HG02798 (cell line): ENCODE measurements at regions not wholly inside any gene's neighbourhood (a gene's known extent, or its start where the extent isn't known, plus 50 kb on each side); places are given as distances from the start of the nearest gene placed in this dataset.

Source experiments
- ATAC-seq: cut with Tn5 transposase; IDR thresholded peaks from one replicate; pipeline ENCODE4 v1.9.1; 2021; ENCODE audit warnings: mild to moderate bottlenecking; ENCODE audit not compliant: unreplicated experiment, poor library complexity

DNA sequence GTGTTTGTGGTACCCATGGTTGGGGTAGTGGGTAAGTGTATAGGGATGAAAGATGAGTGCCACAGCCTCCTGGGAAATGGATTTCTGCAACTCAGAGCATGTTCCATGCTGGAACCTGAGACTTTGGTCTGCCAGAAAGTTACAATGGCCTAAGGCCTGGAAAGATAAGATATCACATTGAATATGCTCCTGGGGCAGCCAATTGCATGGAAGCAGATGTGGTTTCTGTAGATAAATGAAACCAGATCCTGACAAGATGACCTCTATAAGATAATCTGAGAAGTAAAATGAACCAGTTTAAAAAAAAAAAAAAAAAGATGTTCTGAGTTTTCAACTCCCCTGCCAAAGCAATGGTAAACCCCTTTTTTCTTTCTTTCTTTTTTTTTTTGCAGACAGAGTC, 91.4 kb upstream of the NCK2 start:
- ATAC-seq = no peak

DNA sequence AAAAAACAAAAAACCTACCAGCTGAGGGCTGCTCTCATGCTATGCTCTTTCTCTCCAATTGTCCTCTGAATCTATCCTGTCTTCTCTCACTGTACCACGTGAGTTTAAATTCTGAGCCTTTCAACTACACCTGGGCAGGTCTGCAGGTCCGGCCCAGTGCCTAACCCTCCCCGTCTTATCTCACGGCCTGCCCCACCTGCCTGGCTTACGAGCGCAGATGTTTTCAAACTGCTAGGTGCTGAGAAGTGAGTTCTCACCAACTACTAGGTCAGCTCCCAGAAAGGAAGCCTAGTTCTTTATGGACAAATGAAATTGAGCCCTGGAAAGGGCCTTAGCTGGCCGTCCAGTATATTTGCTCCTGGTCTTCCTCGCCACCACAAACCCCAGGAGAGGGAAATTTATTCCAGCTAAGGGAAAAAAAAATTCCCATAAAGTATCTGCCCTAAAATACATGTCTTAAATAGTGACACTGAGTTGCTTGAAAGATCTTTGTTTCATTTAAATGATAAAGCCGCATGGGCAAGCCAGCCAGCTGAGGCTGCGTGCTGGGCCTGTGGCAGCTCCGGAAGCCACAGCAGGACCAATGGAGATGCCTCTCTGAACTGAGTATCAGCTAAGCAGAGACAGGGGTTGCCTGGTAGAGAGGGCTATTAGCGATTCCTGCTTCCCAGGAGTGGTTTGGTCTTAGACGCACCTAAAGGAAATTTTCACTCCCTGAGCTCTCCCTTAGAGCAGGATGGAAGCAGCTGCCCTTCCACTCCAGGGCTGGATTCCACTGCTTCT, 92.5 kb upstream of the NCK2 start:
- no peak for ATAC-seq

DNA sequence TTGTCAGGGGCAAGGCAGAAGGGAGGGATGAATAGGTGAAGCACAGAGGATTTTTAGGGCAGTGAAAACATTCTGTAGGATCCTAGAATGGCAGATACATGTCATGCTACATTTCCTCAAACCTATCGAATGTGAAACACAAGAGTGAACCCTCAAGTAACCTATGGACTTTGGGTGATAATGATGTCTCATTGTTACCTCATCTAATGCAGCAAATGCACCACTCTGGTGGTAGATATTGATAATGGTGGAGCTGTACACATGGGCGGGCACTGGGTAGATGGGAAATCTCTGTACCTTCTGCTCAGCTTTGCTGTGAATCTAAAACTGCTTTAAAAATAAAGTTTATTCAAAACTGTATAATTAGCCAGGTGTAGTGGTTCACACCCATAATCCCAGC, 95.2 kb upstream of the NCK2 start:
- no peak for ATAC-seq

DNA sequence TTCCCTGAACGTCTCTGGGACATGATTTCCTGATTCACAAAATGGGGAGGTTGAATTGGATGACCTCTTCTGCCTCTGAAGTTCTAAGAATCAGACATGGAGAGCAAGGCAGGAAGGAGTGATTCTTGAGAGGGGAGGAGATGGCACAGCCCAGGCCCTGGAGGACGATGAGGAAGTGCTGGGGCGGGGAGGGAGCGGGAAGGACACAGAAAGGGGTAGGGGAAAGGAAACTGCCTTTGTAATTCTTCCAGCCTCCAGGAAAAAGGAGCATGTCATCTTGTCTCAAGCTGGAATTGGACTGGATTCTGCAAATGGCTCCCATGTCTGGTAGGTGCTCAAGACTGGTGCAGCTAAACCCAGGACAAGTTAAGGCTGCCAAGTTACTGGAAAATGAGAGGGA, 97.0 kb upstream of the NCK2 start:
- no peak for ATAC-seq

DNA sequence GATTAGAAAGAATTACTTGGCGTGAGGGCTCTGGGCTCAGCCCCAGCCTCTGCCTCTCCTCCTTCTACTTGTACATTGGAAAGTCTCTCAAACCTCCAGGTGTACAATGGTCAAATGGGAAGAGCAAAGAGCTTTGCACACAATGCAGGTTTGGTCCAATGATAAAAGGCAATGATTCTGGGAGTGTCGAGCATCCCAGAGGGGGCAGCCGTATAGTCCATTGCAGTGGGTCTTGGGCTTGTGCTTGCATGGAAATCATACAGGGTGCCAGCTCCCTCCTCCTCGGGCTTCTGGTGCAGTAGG, 98.0 kb upstream of the NCK2 start:
- ATAC-seq = no peak

DNA sequence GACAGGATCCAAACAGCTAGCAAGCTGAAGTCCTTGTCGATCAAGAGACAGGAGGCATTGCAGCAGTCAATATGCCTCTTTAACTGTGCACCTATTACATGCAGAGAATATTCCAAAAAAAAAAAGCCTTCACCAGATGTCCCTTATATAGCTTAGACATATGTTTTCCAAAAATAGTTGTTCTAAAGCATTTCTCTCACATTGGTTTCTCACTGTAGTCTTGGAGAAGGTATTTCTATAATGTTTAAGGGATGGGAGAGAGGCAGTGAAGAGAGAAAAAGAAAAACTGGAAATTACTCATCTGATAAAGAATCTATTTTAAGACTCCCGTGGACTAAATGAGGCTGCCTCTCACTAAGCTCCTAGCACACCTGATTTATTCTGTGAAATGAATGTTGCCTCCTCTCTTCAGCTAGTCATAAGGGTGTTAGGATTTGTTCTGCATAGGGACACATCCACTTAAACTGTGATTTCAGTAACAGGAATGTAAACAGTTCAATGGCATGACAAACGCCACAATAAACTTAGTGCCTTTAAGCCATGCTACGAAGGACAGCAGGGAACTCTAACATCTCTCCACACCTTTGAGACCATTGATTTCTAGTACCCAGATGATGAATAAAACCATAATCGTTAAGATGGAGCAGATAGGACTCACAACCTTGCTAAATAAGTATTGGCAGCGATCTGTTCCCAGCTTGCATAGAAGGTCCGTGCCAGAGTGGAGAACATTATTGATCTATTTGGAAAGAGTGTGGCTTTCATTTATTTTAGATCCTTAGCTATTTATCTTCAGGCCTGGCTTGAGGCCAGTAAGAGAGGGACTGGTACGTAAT, 98.6 kb upstream of the NCK2 start:
- ATAC-seq = no peak

DNA sequence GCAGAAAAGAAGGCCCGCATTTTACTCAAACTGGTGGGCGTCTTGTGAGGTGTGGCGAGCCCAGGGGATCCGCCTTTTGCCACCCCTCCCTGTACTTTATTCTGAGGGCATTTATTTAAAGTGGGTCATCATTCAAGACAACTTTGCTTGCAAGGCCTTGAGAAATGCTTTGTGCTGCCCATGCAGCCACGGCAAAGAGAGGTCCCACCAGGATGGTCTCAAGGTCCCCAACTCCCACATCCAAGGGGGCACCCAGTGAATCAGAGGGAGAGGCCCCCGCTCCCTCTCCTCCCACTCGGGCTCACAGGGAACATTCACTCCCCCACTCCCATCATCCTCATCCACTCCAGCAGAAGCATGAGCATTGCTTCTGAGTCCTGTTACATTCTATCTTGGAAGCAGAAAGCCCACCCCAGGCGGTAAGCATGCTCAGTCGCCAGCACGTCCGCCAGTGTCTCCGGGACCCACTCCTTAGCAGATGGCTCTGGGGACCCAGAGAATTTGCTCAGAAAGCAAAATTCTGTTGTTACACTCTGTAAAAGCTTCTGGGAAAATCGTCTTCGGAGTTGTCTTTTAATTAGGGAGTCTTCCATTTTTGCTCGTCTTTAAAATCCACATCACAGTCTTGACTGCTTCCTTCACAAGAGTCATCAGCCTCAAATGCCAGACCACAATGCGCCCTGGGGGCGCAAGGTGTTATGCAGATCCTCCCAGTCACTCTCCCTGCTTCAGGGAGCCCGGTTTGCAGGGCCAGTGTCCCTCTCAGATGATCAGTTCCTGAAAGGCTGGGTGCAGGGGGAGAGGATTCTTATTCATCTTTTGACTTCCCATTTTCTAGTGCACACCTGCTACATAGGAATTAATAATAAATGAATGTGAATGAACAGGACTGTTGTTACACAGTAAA, 99.4 kb upstream of the NCK2 start:
- no peak for ATAC-seq

DNA sequence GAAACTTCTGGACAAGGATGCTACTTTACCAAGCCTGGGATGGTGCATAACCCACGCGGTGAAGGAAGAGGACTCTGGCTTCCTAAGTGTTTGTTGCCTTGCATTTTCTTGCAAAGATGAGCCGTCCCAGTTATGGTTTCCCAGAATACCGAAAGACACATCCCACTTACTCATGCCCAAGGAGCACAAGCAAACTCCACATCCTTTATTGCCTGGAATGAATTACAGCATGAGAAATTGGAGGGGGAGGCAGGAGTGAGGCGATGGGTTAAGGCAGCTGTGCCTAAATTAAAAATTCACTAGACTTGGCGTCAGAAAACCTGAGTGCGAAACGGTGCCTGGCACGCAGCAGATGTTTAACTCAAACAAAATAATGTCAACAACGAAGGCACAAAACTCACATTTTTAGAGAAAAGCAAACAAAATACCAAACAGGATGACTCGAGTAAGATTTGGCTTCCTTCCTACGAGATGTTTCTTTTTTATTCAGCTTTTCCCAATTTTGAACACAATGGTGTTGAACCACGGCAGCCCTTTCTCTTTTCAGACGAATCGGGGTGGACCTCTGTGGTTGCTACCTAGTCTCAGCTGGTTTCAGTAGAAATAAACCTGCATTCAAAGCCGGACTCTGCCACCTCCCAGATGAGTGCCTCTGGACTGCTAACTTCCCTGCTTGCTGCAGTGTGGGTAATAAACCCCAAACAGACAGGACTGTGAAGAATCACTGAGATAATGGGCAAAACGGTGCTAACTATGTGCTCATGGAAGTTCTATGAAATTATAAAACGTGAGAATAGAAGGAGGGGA, 100.3 kb upstream of the NCK2 start:
- no peak for ATAC-seq

DNA sequence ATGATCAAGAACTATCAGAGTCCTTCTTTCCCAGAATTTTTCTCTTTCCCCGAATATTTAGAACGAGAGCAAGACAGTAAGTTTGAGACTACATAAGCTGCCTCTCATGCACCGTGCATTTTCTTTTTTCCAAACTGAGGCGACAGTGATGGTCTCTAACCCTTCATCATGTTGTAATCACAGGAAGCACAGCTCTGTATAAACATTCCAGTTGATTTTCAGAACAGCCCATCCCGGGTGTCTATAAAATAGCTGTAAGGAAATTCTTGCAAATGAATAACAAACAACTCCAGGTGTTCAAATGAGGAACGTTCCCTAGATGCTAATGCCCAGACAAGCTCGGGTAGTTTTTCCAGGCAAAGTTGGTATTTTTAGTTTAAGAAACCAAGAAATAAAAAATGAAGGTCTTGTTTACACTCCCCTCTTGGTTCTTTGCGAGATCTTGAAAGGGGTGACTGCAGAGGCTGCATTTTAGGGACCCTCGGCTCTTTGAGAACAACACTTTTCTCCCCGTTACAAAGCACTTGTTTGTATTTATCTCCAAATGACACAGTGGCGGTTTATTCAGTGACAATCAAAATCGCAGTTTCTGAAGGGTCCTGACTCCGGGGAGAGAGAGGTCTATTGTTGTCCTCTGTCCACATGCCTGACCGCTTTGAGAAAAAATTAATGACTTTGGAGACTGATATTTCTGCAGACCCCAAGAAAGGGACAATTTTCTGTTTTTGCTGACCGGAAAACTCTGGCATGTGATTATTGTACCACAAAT, 101.1 kb upstream of the NCK2 start:
- ATAC-seq = no peak

DNA sequence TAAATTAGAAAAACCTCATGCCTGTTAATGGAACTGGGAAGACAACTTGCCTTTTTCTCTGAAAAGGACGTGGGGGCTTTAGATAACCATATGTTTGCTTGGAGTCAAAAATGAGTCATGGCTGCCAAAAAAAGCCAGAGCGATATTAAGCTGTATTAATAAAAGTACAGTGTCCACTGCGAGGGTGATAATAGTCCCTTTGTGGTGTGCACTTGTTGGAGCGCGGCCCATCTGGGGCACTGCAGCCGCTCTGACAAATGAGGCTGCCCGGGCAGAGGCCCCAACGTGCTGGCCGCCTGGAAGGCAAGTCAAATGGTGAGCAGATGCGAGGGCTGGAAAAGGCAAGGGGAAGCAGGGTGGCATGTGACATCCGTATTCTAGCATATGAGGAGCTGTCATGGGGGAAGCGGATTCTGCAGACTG, 103.3 kb upstream of the NCK2 start:
- ATAC-seq = no peak

DNA sequence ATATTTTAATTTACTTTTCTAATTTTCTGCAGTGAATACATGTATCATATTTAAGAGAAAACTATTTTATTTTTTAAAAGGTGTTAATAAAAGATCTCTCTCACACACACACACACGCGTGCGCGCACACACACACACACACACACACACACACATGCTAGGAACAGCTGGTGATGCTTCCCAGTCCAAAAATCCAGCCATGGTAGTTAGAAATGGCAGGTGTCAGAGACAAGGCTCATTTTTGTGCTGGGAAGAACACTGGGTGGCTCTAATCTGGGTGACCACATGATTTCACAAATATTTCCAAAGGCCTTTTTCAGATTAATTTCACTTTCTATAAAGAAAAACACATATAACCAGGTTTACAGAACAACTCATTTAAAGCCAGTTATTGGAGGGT, 104.5 kb upstream of the NCK2 start:
- no peak for ATAC-seq

DNA sequence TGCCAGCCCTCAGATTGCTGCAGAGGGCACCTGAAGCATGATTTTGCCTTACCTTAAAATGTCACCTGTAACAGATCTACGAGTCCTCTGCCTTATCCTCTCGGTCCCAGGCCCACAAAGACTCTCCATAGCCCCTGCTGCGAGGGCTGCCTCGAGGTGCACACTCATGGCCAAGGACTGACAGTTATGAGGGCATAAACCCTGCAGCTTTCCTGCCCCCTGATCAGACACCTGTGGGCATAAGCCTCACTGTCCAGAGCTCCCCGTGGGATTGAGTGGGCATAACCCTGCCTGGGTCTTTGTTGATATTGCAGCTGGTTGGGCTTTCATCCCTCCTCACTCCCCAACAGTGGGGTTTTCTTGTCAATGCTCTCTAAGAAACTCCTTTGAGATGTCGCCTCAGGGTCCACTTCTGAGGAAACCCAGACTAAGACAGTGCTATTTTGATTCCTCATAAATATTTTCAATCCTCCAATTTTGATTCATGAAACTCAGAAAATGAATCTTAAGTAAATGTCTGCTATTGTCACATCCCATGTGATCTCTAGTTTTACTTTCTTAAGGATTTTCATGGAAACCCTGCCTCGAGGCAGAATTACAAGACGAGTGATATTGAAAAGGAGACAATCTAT, 108.5 kb upstream of the NCK2 start:
- no peak for ATAC-seq

DNA sequence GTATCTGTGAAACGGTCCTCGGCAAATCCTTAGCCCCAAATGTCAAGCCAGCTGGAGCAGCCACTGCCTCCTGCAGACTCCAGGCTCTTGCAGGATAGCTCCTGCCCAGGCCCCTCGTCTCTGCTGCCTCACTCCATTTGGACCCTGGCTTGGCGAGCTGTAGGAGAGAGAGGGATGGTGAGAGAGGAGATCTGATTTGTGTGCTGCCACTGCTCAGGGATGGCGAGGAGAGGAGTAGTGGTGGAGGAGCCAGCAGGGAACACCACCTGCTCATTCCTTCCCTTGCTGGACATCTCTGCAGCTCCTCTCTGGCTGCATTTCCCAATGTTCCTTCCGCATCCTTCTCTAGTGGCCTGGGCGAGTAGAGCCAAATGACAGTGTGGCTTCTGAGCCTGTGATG, 109.1 kb upstream of the NCK2 start:
- ATAC-seq = no peak

DNA sequence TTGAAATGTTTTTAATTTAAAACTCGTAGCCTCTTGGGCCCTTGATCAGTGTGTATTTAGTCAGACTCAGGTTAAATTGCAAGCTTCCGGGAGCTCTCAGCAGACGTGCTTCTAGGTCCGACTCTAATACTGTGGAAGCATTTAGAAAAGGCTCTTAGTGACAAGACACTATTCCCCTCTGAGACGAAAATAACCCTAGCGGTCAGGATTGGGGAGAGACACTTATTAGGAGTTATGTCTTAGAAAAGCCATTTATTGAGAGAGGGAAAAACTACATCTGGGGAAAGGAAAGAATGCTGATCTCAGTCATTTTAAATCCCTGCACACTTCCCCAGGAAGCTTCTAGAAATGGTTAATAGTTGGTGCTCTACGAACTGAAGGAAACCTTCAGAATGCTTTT, 110.5 kb upstream of the NCK2 start:
- ATAC-seq = no peak

DNA sequence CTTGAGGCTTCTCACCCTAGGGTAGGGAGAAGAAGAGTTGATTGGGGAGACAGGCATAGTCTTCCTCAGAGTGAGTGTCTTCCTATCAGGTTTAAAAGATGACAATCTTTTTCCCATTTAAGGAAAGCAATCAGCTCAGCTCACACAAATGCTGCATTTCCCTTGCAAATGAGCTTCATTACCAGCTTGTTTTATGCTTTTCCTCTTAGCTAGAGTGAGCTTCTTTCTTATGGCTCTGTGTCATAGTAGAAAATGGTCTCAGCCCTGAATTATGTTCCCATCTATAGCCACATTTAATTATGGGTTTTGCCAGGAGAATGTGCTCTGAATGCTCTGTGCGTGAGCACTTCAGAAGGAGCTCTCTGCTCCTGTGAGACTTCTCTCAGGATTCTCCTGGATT, 112.8 kb upstream of the NCK2 start:
- no peak for ATAC-seq

DNA sequence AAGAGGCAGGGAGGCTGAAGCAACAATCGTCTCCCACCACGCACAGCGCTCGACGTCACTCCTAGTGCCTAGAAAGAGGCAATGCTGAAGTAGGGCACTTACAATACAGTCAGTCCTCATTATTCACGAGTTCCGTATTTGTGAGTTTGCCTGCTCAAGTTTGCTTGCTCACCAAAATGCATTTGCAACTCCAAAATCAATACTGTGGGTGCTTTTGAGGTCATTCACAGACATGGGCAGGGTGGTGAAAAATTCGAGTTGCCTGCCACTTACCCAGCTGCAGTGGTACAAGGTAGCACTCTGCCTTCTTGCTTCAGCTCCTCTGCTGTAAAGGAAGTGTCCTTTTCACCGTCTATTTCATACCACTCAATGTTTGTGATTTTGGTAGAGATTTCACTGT, 113.7 kb upstream of the NCK2 start:
- no peak for ATAC-seq

DNA sequence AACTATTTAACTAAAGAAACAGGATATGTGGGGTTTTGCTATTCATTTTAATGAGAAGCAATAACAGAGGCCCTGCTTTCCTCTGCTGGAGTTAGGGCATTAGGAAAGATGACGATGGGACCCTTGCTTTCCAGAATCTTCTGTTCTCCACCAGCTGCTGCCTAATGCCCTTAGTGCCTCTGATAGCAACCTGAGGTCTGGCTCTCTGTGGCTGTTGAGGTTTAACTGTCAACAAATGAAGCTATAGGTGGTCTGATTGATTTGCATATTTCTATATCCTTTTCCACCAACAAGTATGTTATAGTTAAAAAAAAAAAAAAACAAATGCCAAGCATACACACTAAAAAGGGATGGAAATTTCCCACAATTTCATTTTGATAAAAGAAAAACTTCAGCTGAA, 115.1 kb upstream of the NCK2 start:
- ATAC-seq = no peak

DNA sequence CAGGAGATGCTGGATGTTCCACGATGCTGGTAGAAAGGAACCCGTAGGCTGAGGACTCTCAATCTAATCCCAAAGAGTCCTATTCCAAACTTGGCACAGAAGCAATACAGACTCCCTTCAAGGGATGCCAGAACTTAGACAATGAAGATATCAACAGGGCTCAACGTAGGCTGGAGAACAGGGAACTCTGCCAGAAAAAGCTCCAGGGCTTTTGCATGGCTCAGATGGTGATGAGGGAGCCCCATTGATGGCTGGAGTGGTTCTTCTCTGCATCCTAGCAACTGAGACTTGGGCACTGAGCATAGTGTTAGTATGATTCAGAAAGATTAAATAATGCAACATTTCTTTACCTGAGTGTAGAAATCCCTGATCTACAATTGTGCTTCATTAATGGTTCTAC, 117.2 kb upstream of the NCK2 start:
- ATAC-seq = no peak

DNA sequence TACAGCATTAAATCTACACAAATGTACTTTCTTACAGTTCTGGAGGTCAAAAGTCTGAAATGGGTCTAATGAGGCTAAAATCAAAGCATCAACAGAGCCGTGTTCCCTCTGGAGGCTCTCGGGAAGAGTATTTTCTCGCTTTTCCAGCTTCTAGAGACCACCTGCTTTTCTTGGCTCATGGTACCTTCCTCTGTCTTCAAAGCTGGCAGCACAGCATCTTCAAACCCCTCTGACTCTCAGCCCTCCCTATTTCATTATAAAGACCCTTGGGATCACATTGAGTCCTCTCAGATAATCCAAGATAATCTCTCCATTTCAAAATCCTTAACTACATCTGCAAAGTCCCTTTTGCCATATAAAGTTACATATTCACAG, 117.8 kb upstream of the NCK2 start:
- ATAC-seq = no peak
